Erythroblast (primary cell): ENCODE measurements at regions not wholly inside any gene's neighbourhood (a gene's known extent, or its start where the extent isn't known, plus 50 kb on each side); places are given as distances from the start of the nearest gene placed in this dataset.

ENCODE experiments used
- GATA1 ChIP-seq: IDR thresholded peaks from 2 replicates; pipeline ENCODE4 v1.6.1; 2011; ENCODE audit warnings: low read depth, mild to moderate bottlenecking, control low read depth, low read length, moderate library complexity
- POLR2A ChIP-seq: IDR thresholded peaks from 2 replicates; pipeline ENCODE4 v1.6.1; 2011; ENCODE audit warnings: mild to moderate bottlenecking, low read length

- TF ChIP-seq POLR2A (no peak), GATA1 (no peak)
These were observed 186.3 kb downstream of the RGS3 start for GRCh38 chr9:113649855-113650206.
